Gastroesophageal sphincter (tissue), 4 donors: ENCODE measurements at regions not wholly inside any gene's neighbourhood (a gene's known extent, or its start where the extent isn't known, plus 50 kb on each side); places are given as distances from the start of the nearest gene placed in this dataset.

Experiments
- ATAC-seq: fragments of 150-250 bp; one replicate; pipeline ENCODE4 v1.9.1; 2016; ENCODE audit warnings: mild to moderate bottlenecking, moderate library complexity
- H3K27ac ChIP-seq, 4 donors: fragments of 200-600 bp; sonication (generic) in 3 of 4; 1 replicate in 3 of 4; 2 replicates in 1 of 4; pipeline ENCODE4 v1.5.1; 2016 to 2019
- H3K27me3 ChIP-seq: fragments of 200-600 bp; sonication (generic); one replicate; pipeline ENCODE4 v1.5.1; 2019
- H3K36me3 ChIP-seq, 2 donors: fragments of 200-600 bp; sonication (generic); one replicate each; pipeline ENCODE4 v1.5.1; 2019; ENCODE audit warnings: control low read depth in 1 of 2
- H3K4me1 ChIP-seq, 3 donors: fragments of 200-600 bp; sonication (generic); 1 replicate in 2 of 3; 2 replicates in 1 of 3; pipeline ENCODE4 v1.5.1; 2016 to 2019; ENCODE audit warnings: control low read depth in 2 of 3
- H3K4me3 ChIP-seq, 2 donors: fragments of 200-600 bp; sonication (generic); one replicate each; pipeline ENCODE4 v1.5.1; 2019; ENCODE audit warnings: mild to moderate bottlenecking in 1 of 2, moderate library complexity in 1 of 2
- H3K9me3 ChIP-seq, 3 donors: fragments of 200-600 bp; sonication (generic); one replicate each; pipeline ENCODE4 v1.5.1; 2017 to 2019; ENCODE audit warnings: control low read depth in 2 of 3
- EP300 ChIP-seq: sonication (generic); formaldehyde crosslinking; IDR thresholded peaks from one replicate; pipeline ENCODE4 v1.6.1; 2017; ENCODE audit warnings: antibody characterized with exemption, mild to moderate bottlenecking
- POLR2A ChIP-seq, 2 donors: fragments of 450-650 bp; IDR thresholded peaks; one replicate each; pipeline ENCODE4 v1.6.1; 2017; ENCODE audit warnings: antibody characterized with exemption in 2 of 2, mild to moderate bottlenecking in 2 of 2, moderate library complexity in 1 of 2
- POLR2AphosphoS5 ChIP-seq: sonication (generic); formaldehyde crosslinking; IDR thresholded peaks from one replicate; pipeline ENCODE4 v1.6.1; 2017; ENCODE audit warnings: antibody characterized with exemption
- WGBS, 2 donors: methylation state at CpG; one replicate each; pipeline ENCODE4 v1.1.5; 2018; ENCODE audit warnings: low coverage in 1 of 2; 5-methylcytosine and 5-hydroxymethylcytosine counted together
- TF ChIP-seq, protein P1 (sequence below), 4 experiments: fragments of 200-600 bp in 2 of 4; fragments of 450-650 bp in 2 of 4; sonication (generic) in 1 of 4; IDR thresholded peaks; one replicate each; pipeline ENCODE4 v1.5.1; 2017 to 2019; ENCODE audit warnings: antibody characterized with exemption in 4 of 4, mild to moderate bottlenecking in 2 of 4, moderate library complexity in 2 of 4

GRCh38 chr4:175280153-175280552, 362.0 kb downstream of the ADAM29 start:
- WGBS, 2 donors = 91 to 95% methylated on average over 2 of the region's 2 CpGs
- no peak overlapping the region for H3K4me3 ChIP-seq
- H3K36me3 ChIP-seq = no peaks in the 10 kb centered on the region
- TF ChIP-seq, protein P1, sequence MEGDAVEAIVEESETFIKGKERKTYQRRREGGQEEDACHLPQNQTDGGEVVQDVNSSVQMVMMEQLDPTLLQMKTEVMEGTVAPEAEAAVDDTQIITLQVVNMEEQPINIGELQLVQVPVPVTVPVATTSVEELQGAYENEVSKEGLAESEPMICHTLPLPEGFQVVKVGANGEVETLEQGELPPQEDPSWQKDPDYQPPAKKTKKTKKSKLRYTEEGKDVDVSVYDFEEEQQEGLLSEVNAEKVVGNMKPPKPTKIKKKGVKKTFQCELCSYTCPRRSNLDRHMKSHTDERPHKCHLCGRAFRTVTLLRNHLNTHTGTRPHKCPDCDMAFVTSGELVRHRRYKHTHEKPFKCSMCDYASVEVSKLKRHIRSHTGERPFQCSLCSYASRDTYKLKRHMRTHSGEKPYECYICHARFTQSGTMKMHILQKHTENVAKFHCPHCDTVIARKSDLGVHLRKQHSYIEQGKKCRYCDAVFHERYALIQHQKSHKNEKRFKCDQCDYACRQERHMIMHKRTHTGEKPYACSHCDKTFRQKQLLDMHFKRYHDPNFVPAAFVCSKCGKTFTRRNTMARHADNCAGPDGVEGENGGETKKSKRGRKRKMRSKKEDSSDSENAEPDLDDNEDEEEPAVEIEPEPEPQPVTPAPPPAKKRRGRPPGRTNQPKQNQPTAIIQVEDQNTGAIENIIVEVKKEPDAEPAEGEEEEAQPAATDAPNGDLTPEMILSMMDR (IDR thresholded peaks at IDR 0.05) = no peak
- no peak for TF ChIP-seq POLR2AphosphoS5
- TF ChIP-seq EP300 = no peak
- TF ChIP-seq POLR2A (IDR thresholded peaks at IDR 0.05) = no peak
- no peaks in the 10 kb centered on the region for H3K27me3 ChIP-seq
- no peaks in the 10 kb centered on the region for H3K4me1 ChIP-seq
- no peaks in the 10 kb centered on the region for H3K9me3 ChIP-seq
- no peak overlapping the region for H3K27ac ChIP-seq
- no peak for ATAC-seq

- H3K27me3 ChIP-seq = no peaks in the 10 kb centered on the region
- H3K4me3 ChIP-seq = no peak overlapping the region
- H3K4me1 ChIP-seq = no peaks in the 10 kb centered on the region
- no peak for ATAC-seq
- no peak overlapping the region for H3K27ac ChIP-seq
- no peaks in the 10 kb centered on the region for H3K36me3 ChIP-seq
- no peaks in the 10 kb centered on the region for H3K9me3 ChIP-seq
- TF ChIP-seq POLR2A (IDR thresholded peaks at IDR 0.05) (no peak), EP300 (no peak)
- WGBS, 2 donors = 43 to 57% methylated on average over 1 of the region's 1 CpG
These were observed 363.7 kb downstream of the ADAM29 start for GRCh38 chr4:175281894-175282293.

- ATAC-seq = no peak
- no peaks in the 10 kb centered on the region for H3K27me3 ChIP-seq
- H3K4me1 ChIP-seq = no peaks in the 10 kb centered on the region
- TF ChIP-seq EP300 = no peak
- TF ChIP-seq POLR2A (IDR thresholded peaks at IDR 0.05) = no peak
- TF ChIP-seq, protein P1 (IDR thresholded peaks at IDR 0.05) = no peak
- no peak for TF ChIP-seq POLR2AphosphoS5
- no peaks in the 10 kb centered on the region for H3K36me3 ChIP-seq
- H3K9me3 ChIP-seq = no peaks in the 10 kb centered on the region
- no peak overlapping the region for H3K4me3 ChIP-seq
- H3K27ac ChIP-seq = no peak overlapping the region
- WGBS, 2 donors = 84 to 89% methylated on average over 7 to 9 of the region's 9 CpGs
These were observed 364.2 kb downstream of the ADAM29 start for GRCh38 chr4:175282407-175282806.

GRCh38 chr4:175290401-175290800, 372.2 kb downstream of the ADAM29 start:
- H3K9me3 ChIP-seq = no peaks in the 10 kb centered on the region
- no peaks in the 10 kb centered on the region for H3K36me3 ChIP-seq
- H3K27me3 ChIP-seq = no peaks in the 10 kb centered on the region
- H3K4me3 ChIP-seq = no peak overlapping the region
- ATAC-seq = no peak
- 57 to 64% methylated on average over 3 of the region's 3 CpGs for WGBS, 2 donors
- TF ChIP-seq POLR2A (IDR thresholded peaks at IDR 0.05) = no peak
- TF ChIP-seq, protein P1 (IDR thresholded peaks at IDR 0.05) = no peak
- no peak for TF ChIP-seq POLR2AphosphoS5
- no peak for TF ChIP-seq EP300
- no peaks in the 10 kb centered on the region for H3K4me1 ChIP-seq
- H3K27ac ChIP-seq = no peak overlapping the region

GRCh38 chr4:175297965-175298565, 379.9 kb downstream of the ADAM29 start:
- no peaks in the 10 kb centered on the region for H3K36me3 ChIP-seq
- H3K4me3 ChIP-seq = no peak overlapping the region
- no peaks in the 10 kb centered on the region for H3K4me1 ChIP-seq
- ATAC-seq = no peak
- 50 to 62% methylated on average over 2 of the region's 2 CpGs for WGBS, 2 donors
- TF ChIP-seq POLR2A (IDR thresholded peaks at IDR 0.05) = no peak
- TF ChIP-seq EP300 = no peak
- TF ChIP-seq POLR2AphosphoS5 = no peak
- TF ChIP-seq, protein P1 (IDR thresholded peaks at IDR 0.05) = no peak
- no peak overlapping the region for H3K27ac ChIP-seq
- H3K9me3 ChIP-seq = no peaks in the 10 kb centered on the region
- no peaks in the 10 kb centered on the region for H3K27me3 ChIP-seq
